Activated naive CD4-positive, alpha-beta T cell treated with Interleukin-2 at 50 U/mL for 16 hours (primary cell): ENCODE measurements at regions not wholly inside any gene's neighbourhood (a gene's known extent, or its start where the extent isn't known, plus 50 kb on each side); places are given as distances from the start of the nearest gene placed in this dataset.

Source experiments
- DNase-seq: peaks from one replicate; pipeline ENCODE4 v3.0.0-alpha.2; 2020

GRCh38 chr17:77366558-77367245, 225.9 kb downstream of the SEC14L1 start:
- DNase-seq, result no peak

DNA sequence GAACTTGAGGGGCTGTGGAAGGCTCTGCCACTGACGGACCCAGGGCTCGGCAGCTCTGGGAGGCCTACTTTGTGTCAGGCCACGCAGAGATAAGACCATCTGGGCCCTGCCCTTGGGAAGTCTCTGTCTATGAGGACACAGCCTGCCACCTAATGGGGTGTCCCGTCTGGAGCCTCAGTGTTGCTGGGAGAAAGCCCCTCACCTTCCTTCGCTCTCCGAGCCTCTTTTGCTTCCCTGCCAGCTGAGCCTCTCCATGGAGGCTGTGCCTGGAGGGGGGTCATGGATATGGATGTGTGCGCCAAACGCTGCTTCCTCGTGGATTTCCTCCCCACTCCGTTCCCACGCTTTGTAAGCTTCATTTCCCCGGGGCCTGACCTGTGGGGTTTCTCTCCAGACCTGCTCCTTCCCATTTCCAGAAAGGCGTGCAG, 228.8 kb downstream of the SEC14L1 start:
- DNase-seq, result no peak

DNA sequence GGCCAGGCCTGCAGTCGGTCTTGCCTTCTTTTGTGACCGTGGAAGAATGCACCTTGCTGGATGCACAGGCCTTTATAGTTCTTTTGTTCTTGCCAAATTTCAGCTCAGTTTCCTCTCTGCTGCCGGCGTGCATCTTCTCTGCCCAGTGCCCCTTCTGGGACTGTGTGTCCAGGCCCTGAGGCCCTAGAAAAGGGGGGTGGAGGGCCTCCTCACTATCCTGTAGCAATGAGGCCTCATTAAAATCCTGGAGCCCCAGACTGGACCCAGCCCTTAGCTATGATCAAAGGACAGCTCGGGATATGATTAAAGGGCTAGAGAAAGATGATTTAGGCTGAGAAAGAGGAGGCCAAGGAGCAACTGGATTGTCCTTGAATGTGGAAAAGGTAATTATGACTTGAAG, 229.8 kb downstream of the SEC14L1 start:
- DNase-seq, result no peak

- no peak for DNase-seq
Measured at GRCh38 chr17:77371117-77371887, 230.5 kb downstream of the SEC14L1 start.

DNA sequence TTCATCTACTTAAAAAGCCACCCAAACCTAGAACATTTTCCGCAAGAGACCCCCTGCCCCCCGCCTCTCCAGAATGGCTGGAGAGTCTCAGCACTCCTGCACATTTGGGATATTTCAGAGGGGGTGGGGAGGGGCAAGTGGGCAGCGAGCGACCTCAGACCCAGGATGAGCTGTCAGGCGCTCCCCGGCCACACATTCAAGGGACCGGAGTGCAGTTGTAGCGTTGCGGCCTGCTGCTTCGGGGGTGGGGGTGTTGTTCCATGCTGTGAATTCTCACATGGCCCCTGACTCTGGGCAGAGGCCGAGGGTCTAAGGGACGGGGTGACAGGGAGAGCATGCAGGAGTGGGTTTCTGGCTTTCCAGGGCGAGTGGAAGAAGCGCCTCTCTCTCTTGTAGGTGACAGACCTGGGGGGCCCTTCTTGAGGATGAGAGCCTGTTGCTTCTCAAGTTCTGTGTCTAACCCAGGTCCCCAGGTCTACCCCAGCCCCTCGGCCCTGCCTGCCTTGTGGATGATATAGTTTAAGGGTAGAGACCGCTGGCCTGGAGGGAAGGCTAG, 231.2 kb downstream of the SEC14L1 start:
- DNase-seq, result no peak

- peak; percentile 58 for DNase-seq
Measured at GRCh38 chr17:77372444-77373298, 231.9 kb downstream of the SEC14L1 start.

DNA sequence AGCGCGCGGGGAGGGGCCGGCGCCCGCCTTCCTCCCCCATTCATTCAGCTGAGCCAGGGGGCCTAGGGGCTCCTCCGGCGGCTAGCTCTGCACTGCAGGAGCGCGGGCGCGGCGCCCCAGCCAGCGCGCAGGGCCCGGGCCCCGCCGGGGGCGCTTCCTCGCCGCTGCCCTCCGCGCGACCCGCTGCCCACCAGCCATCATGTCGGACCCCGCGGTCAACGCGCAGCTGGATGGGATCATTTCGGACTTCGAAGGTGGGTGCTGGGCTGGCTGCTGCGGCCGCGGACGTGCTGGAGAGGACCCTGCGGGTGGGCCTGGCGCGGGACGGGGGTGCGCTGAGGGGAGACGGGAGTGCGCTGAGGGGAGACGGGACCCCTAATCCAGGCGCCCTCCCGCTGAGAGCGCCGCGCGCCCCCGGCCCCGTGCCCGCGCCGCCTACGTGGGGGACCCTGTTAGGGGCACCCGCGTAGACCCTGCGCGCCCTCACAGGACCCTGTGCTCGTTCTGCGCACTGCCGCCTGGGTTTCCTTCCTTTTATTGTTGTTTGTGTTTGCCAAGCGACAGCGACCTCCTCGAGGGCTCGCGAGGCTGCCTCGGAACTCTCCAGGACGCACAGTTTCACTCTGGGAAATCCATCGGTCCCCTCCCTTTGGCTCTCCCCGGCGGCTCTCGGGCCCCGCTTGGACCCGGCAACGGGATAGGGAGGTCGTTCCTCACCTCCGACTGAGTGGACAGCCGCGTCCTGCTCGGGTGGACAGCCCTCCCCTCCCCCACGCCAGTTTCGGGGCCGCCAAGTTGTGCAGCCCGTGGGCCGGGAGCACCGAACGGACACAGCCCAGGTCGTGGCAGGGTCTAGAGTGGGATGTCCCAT, 232.8 kb downstream of the SEC14L1 start:
- peak; percentile 39 for DNase-seq

GRCh38 chr17:77374170-77374936, 233.6 kb downstream of the SEC14L1 start:
- peak; percentile 74 for DNase-seq

- DNase-seq, result no peak
Measured at GRCh38 chr17:77375108-77375916, 234.5 kb downstream of the SEC14L1 start.

DNA sequence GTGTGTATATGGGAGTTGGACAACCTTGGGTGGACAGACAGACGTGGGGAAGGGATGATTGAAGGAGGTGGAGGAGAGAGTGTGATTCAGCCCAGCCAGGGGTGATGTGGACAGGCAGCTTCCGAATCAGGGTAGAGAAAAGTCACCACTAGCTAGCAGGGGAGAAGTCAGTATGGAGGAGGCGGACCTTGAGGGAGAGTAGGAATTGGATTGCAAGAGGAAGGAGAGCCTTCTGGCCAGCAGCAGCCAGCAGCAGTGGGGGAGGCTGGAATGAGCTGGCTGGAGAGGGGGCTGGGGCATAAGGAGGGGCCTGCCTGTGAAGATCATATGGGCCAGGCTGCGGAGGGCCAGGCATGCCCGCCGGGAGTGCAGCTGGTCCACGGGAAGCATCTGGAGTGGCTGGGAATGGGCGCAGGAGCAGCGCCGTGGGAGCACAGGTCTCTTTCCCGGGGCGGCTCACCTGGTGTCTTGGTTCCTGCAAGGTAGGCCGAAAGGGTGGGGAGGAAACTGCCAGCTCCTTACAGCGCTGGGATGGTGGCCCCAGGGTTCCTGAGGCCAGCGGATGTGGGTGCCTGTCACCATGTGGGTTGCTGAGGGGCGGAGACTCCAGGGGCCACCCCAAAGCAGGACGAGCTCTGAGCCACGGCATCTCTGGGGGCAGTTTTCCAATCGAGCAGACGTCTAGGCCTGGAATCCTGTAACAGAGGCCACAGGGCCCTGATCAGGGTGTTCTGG, 235.3 kb downstream of the SEC14L1 start:
- peak; percentile 75 for DNase-seq

- no peak for DNase-seq
Measured at GRCh38 chr17:77376795-77377709, 236.3 kb downstream of the SEC14L1 start.

DNA sequence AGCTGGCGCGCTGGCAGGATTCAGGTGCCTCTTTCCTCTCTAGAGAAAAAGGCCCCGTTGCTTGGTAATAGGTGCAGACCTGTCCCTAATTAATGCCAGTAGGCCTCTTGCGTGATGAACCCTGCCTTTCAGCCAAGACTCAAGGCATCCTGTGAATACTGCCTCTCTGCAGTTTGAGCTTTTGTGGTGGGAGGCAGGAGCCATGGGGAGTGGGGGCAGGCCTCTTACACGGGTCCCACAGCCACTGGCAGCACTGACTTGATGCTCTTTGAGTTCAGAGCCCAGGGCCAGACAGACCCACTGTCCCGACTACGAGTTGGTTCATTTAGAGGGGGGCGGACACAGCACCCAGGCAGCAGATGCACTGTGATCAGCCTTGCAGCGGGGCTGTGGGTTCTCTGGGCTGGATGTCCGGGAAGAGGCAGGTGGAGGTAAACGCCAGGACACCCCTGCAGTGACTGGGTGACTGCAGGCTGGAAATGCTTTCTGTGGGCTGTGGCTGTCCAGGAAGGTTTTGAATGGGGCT, 237.0 kb downstream of the SEC14L1 start:
- no peak for DNase-seq

DNA sequence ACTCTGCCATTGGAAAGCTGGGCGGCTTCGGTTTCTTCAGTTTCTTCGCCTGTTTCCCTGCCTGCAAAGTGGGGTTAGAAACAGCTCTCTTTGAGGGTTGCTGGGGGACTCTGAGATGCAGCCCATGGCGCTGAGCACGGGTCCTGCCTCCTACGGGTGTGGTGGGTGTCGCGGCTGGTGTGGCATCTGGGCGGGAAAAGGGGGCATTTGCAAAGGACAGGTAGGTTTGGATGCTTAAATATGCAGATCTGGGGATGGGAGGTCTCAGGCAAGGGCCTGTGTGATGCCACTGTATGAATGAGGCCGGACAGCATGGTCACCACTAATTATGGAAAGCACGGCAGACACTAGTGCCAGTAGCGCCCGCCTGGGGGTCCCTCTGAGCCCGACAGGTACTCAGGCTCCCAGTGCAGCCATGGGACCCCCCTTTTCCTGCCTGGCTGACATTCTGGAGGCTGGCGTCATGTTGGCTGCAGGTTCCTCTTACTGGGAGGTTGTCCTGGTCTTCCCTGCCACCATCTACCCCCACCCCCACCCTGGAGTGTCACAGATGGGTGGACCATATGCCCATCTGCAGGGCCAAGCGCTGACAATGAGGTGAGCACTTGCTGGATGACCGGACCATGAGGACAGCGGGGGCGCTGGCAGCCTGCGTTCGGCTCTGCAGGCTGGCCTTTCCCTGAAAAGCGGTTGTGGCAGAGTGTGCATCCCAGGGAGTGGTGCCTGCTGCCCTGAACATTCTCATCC, 237.7 kb downstream of the SEC14L1 start:
- no peak for DNase-seq

DNA sequence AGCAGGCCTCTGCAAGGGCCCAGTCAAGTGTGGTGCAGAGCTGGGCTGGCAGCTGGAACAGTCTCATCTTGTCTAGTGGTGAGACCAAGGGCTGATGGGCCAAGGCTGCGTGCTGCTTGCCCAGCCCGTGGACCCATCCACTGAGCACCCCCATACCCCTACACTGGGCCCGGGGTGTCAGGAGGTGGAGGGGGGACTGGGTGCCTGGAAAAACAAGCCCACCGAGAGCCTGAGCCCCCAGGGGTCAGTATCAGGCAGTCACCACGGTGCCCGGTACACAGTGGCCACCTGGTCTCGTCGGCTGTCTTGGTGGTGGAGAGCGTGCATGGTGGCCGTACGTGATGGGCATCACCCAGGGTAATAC, 238.3 kb downstream of the SEC14L1 start:
- no peak for DNase-seq

DNA sequence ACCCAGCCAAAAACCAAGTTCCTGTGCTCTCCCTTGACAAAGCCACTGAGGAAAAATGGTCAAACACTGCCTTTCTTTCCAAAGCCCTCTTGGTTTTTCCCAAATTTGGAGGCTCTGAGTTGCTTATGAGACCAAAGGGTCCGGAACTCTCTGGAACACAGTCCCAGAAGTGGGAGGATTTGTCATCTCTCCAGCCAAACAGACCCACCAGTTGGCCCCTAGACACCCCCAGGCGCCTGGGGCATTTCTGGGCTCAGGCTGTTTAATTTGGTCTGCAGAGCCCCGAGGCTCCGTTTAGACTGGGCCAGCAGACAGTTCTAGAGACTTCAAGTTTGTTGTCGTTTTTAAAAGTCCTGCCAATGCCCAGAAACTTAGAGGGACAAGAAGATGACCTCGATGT, 239.1 kb downstream of the SEC14L1 start:
- DNase-seq, result no peak

GRCh38 chr17:77380395-77381184, 239.8 kb downstream of the SEC14L1 start:
- no peak for DNase-seq

DNA sequence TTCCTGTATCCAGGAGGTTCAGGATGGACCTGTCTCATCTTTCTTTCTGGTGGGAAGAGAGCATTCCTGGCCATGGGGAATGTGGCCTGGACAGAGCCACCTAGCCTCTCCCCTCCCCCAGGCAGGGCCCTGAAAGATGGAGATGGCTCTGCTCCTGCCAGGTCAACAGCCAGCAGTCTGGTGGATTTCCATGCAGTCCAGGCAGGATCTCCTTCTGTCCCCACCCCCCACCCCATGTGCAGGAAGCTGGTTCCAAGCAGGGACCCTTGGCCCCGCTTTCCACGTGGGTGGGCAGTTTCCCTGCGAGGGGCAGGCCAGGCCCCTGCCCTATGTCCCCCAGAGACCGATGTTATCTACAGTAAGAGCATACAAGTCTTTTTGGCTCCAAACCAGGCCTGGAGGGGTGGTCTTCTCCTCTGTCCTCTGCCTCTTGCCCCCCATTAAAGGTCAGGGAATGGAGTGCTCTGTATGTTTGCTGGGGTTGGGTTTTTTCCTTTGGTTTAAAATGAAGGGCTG, 240.5 kb downstream of the SEC14L1 start:
- DNase-seq, result no peak
